Liver (tissue), 8 donors: ENCODE measurements at regions not wholly inside any gene's neighbourhood (a gene's known extent, or its start where the extent isn't known, plus 50 kb on each side); places are given as distances from the start of the nearest gene placed in this dataset.

Experiments used
- DNase-seq: peaks from one replicate; pipeline ENCODE4 v3.0.0-alpha.2; 2017; ENCODE audit warnings: low spot score
- H3K27ac ChIP-seq, 2 donors: one replicate each; pipeline ENCODE4 v1.7.0; 2013; ENCODE audit warnings: inconsistent platforms in 2 of 2, low read length in 2 of 2, control low read depth in 1 of 2, low read depth in 1 of 2, mild to moderate bottlenecking in 1 of 2
- H3K27me3 ChIP-seq, 4 donors: one replicate each; pipeline versions ENCODE4 v1.6.1 to v1.7.0; 2013; ENCODE audit warnings: low read length in 3 of 4, inconsistent platforms in 1 of 4, mild to moderate bottlenecking in 1 of 4, moderate library complexity in 1 of 4; ENCODE audit not compliant: control insufficient read depth in 4 of 4, insufficient read depth in 4 of 4
- H3K36me3 ChIP-seq, 4 donors: one replicate each; pipeline versions ENCODE4 v1.6.1 to v1.7.0; 2013; ENCODE audit warnings: low read length in 3 of 4, mild to moderate bottlenecking in 3 of 4, low read depth in 1 of 4, moderate library complexity in 1 of 4; ENCODE audit not compliant: control insufficient read depth in 4 of 4, insufficient read depth in 3 of 4
- H3K4me1 ChIP-seq, 4 donors: one replicate each; pipeline versions ENCODE4 v1.6.1 to v1.7.0; 2013; ENCODE audit warnings: low read length in 3 of 4, mild to moderate bottlenecking in 3 of 4, moderate library complexity in 1 of 4; ENCODE audit not compliant: control insufficient read depth in 4 of 4, insufficient read depth in 4 of 4
- H3K4me3 ChIP-seq, 3 donors: one replicate each; pipeline versions ENCODE4 v1.6.1 to v1.7.0; 2013; ENCODE audit warnings: low read length in 3 of 3, control low read depth in 1 of 3, low read depth in 1 of 3, mild to moderate bottlenecking in 1 of 3
- H3K9ac ChIP-seq, 2 donors: one replicate each; pipeline ENCODE4 v1.7.0; 2013; ENCODE audit warnings: low read length in 2 of 2, mild to moderate bottlenecking in 2 of 2, moderate library complexity in 2 of 2, control low read depth in 1 of 2, low read depth in 1 of 2
- H3K9me3 ChIP-seq, 4 donors: one replicate each; pipeline versions ENCODE4 v1.6.1 to v1.7.0; 2013; ENCODE audit warnings: low read length in 3 of 4; ENCODE audit not compliant: control insufficient read depth in 4 of 4
- EGR1 ChIP-seq, 2 donors: IDR thresholded peaks; 2 replicates each; pipeline ENCODE4 v1.6.1; 2016 to 2018; ENCODE audit warnings: antibody characterized with exemption in 2 of 2, low read depth in 2 of 2
- FOXA1 ChIP-seq: IDR thresholded peaks from 2 replicates; pipeline ENCODE4 v1.6.1; 2016; ENCODE audit warnings: antibody characterized with exemption
- FOXA2 ChIP-seq: IDR thresholded peaks from 2 replicates; pipeline ENCODE4 v1.6.1; 2016; ENCODE audit warnings: antibody characterized with exemption
- GABPA ChIP-seq, 2 donors: IDR thresholded peaks in 1 of 2; conservative IDR thresholded peaks in 1 of 2; 2 replicates each; pipeline ENCODE4 v1.6.1; 2016; ENCODE audit warnings: antibody characterized with exemption in 2 of 2, mild to moderate bottlenecking in 1 of 2, moderate library complexity in 1 of 2
- HNF4A ChIP-seq, 2 donors: conservative IDR thresholded peaks; 2 replicates each; pipeline ENCODE4 v1.6.1; 2016; ENCODE audit warnings: antibody characterized with exemption in 2 of 2, mild to moderate bottlenecking in 2 of 2
- JUND ChIP-seq, 2 donors: IDR thresholded peaks; 2 replicates each; pipeline ENCODE4 v1.6.1; 2016; ENCODE audit warnings: antibody characterized with exemption in 2 of 2
- MAX ChIP-seq: IDR thresholded peaks from 2 replicates; pipeline ENCODE4 v1.6.1; 2016; ENCODE audit warnings: antibody characterized with exemption
- NR2F2 ChIP-seq: IDR thresholded peaks from 2 replicates; pipeline ENCODE4 v1.6.1; 2016; ENCODE audit warnings: antibody characterized with exemption
- RAD21 ChIP-seq, 2 donors: IDR thresholded peaks; 2 replicates each; pipeline ENCODE4 v1.6.1; 2016; ENCODE audit warnings: antibody characterized with exemption in 2 of 2, mild to moderate bottlenecking in 2 of 2
- RXRA ChIP-seq, 2 donors: IDR thresholded peaks; 2 replicates each; pipeline ENCODE4 v1.6.1; 2017 to 2018; ENCODE audit warnings: antibody characterized with exemption in 2 of 2, mild to moderate bottlenecking in 1 of 2
- SP1 ChIP-seq: IDR thresholded peaks from 2 replicates; pipeline ENCODE4 v1.6.1; 2018; ENCODE audit warnings: antibody characterized with exemption, mild to moderate bottlenecking
- TAF1 ChIP-seq: conservative IDR thresholded peaks from 2 replicates; pipeline ENCODE4 v1.6.1; 2016; ENCODE audit warnings: antibody characterized with exemption, mild to moderate bottlenecking
- YY1 ChIP-seq: IDR thresholded peaks from 2 replicates; pipeline ENCODE4 v1.6.1; 2016; ENCODE audit warnings: antibody characterized with exemption, mild to moderate bottlenecking
- ZBTB33 ChIP-seq: IDR thresholded peaks from 2 replicates; pipeline ENCODE4 v1.6.1; 2016; ENCODE audit warnings: antibody characterized with exemption
- WGBS: extraction: QIAGEN DNeasy Blood & Tissue Kit; methylation state at CpG from one replicate; pipeline ENCODE4 v1.1.7; 2013; 5-methylcytosine and 5-hydroxymethylcytosine counted together
- TF ChIP-seq, protein P1 (sequence below): IDR thresholded peaks from 2 replicates; pipeline ENCODE4 v1.6.1; 2016; ENCODE audit warnings: antibody characterized with exemption
- TF ChIP-seq, protein P2 (sequence below): IDR thresholded peaks from 2 replicates; pipeline ENCODE4 v1.6.1; 2016; ENCODE audit warnings: antibody characterized with exemption, mild to moderate bottlenecking
- TF ChIP-seq, protein P3 (sequence below): fragments of 150-350 bp; IDR thresholded peaks from 2 replicates; pipeline ENCODE4 v1.5.1; 2017; ENCODE audit warnings: improper control_type of control experiment, low read depth, low read length; ENCODE audit not compliant: missing input control
- donor health status: healthy.
- donor health status: healthy.
- donor health status: healthy.
- donor health status: healthy.
- donor health status: healthy.

GRCh38 chr13:50225193-50226155, 210.2 kb downstream of the KCNRG start:
- H3K27me3 ChIP-seq, result no peaks in the 10 kb centered on the region
- TF ChIP-seq JUND (IDR thresholded peaks at IDR 0.05) (no peak), YY1 (no peak), ZBTB33 (no peak), RAD21 (IDR thresholded peaks at IDR 0.05) (no peak), SP1 (no peak), MAX (no peak), FOXA1 (no peak), EGR1 (IDR thresholded peaks at IDR 0.05; ENCODE audit: low read depth in 2 of 2) (no peak), NR2F2 (no peak), HNF4A (conservative IDR thresholded peaks at IDR 0.05) (no peak), RXRA (IDR thresholded peaks at IDR 0.05) (no peak)
- TF ChIP-seq, protein P1, sequence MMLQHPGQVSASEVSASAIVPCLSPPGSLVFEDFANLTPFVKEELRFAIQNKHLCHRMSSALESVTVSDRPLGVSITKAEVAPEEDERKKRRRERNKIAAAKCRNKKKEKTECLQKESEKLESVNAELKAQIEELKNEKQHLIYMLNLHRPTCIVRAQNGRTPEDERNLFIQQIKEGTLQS, result no peak
- TF ChIP-seq, protein P2, sequence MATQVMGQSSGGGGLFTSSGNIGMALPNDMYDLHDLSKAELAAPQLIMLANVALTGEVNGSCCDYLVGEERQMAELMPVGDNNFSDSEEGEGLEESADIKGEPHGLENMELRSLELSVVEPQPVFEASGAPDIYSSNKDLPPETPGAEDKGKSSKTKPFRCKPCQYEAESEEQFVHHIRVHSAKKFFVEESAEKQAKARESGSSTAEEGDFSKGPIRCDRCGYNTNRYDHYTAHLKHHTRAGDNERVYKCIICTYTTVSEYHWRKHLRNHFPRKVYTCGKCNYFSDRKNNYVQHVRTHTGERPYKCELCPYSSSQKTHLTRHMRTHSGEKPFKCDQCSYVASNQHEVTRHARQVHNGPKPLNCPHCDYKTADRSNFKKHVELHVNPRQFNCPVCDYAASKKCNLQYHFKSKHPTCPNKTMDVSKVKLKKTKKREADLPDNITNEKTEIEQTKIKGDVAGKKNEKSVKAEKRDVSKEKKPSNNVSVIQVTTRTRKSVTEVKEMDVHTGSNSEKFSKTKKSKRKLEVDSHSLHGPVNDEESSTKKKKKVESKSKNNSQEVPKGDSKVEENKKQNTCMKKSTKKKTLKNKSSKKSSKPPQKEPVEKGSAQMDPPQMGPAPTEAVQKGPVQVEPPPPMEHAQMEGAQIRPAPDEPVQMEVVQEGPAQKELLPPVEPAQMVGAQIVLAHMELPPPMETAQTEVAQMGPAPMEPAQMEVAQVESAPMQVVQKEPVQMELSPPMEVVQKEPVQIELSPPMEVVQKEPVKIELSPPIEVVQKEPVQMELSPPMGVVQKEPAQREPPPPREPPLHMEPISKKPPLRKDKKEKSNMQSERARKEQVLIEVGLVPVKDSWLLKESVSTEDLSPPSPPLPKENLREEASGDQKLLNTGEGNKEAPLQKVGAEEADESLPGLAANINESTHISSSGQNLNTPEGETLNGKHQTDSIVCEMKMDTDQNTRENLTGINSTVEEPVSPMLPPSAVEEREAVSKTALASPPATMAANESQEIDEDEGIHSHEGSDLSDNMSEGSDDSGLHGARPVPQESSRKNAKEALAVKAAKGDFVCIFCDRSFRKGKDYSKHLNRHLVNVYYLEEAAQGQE, result no peak
- no peak overlapping the region for H3K27ac ChIP-seq
- H3K9ac ChIP-seq, result no peak overlapping the region
- H3K36me3 ChIP-seq, result no peaks in the 10 kb centered on the region
- H3K4me1 ChIP-seq, result peaks cover 4 to 11% (median 6%) of the 10 kb centered on the region in 4 donors
- no peak overlapping the region for H3K4me3 ChIP-seq
- no peaks in the 10 kb centered on the region for H3K9me3 ChIP-seq
- DNase-seq, result no peak
- WGBS, result 98% methylated on average over 3 of the region's 3 CpGs

DNA sequence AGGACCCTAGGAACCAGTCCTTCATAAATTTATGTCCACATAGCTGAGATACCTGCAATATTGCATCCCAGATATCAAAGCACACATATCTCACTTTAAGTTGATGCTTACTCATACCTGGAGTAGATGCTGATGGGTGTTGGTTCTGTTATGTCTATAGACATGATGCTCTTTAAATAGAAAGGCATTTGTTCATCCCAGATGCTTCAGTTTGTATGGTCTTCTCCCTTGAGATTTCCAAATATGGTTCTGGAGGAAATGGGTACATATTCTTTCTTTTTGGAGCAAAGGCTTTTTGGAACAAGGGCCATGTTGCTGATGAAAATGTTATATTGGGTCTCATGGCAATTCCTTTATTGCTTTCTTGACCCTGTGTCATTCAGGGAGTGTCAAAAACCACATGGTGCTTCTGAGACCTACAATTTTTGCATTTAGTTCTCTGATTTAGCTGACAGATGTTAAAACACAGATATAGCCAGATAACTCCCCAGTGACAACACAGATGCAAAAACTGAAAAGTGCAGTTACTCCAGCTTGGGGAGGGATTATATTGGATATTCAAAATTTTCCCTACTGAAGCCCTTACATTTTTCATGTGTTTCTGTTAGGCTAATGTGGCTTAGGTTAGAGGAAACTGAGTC, 211.4 kb downstream of the KCNRG start:
- Histone ChIP-seq H3K4me1 (peaks cover 4 to 13% (median 7%) of the 10 kb centered on the region in 4 donors), H3K27ac (no peak overlapping the region), H3K9ac (no peak overlapping the region), H3K4me3 (no peak overlapping the region), H3K27me3 (no peaks in the 10 kb centered on the region), H3K9me3 (no peaks in the 10 kb centered on the region), H3K36me3 (no peaks in the 10 kb centered on the region)
- DNase-seq, result no peak
- TF ChIP-seq FOXA2 (no peak), ZBTB33 (no peak), MAX (no peak), TAF1 (no peak), EGR1 (IDR thresholded peaks at IDR 0.05; ENCODE audit: low read depth in 2 of 2) (no peak), YY1 (no peak), SP1 (no peak), RXRA (IDR thresholded peaks at IDR 0.05) (no peak), GABPA (IDR thresholded peaks at IDR 0.05 in 1 of 2, conservative IDR thresholded peaks at IDR 0.05 in 1 of 2) (no peak)
- TF ChIP-seq, protein P1, result no peak
- TF ChIP-seq, protein P3, sequence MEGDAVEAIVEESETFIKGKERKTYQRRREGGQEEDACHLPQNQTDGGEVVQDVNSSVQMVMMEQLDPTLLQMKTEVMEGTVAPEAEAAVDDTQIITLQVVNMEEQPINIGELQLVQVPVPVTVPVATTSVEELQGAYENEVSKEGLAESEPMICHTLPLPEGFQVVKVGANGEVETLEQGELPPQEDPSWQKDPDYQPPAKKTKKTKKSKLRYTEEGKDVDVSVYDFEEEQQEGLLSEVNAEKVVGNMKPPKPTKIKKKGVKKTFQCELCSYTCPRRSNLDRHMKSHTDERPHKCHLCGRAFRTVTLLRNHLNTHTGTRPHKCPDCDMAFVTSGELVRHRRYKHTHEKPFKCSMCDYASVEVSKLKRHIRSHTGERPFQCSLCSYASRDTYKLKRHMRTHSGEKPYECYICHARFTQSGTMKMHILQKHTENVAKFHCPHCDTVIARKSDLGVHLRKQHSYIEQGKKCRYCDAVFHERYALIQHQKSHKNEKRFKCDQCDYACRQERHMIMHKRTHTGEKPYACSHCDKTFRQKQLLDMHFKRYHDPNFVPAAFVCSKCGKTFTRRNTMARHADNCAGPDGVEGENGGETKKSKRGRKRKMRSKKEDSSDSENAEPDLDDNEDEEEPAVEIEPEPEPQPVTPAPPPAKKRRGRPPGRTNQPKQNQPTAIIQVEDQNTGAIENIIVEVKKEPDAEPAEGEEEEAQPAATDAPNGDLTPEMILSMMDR, result no peak
